ENCODE measurements at regions not wholly inside any gene's neighbourhood (a gene's known extent, or its start where the extent isn't known, plus 50 kb on each side); places are given as distances from the start of the nearest gene placed in this dataset.

DNA sequence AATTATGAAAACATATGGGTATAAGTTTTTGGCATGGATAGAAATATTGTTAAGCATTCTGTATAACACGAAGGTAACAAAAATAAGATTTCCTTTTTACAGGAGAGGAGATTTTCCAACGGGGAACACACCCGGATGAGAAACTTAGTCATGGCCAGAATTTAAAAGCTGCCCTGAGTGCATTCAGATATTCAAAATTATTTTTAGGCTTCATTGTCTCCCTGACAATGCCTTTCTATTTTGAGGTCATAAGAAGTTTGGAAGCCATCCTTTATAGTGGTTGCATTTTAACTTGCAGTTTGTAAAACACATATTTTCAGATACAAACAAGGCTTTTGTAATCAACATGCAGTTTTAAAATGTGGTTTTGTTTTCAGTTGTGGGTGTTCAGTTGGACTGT is 357.5 kb upstream of the FAM47C start:
- Histone ChIP-seq H3K36me3 (ENCODE audit: control insufficient read depth, insufficient read depth, low read length) (no peaks in the 10 kb centered on the region), H3K27me3 (replicated peaks; ENCODE audit: control insufficient read depth, insufficient read depth, low read length) (no peaks in the 10 kb centered on the region), H3K4me3 (replicated peaks; ENCODE audit: low read depth, low read length) (no peak overlapping the region)
- no peak for DNase-seq (ENCODE audit: extremely low read depth, insufficient read length)
- TF ChIP-seq, protein P1, sequence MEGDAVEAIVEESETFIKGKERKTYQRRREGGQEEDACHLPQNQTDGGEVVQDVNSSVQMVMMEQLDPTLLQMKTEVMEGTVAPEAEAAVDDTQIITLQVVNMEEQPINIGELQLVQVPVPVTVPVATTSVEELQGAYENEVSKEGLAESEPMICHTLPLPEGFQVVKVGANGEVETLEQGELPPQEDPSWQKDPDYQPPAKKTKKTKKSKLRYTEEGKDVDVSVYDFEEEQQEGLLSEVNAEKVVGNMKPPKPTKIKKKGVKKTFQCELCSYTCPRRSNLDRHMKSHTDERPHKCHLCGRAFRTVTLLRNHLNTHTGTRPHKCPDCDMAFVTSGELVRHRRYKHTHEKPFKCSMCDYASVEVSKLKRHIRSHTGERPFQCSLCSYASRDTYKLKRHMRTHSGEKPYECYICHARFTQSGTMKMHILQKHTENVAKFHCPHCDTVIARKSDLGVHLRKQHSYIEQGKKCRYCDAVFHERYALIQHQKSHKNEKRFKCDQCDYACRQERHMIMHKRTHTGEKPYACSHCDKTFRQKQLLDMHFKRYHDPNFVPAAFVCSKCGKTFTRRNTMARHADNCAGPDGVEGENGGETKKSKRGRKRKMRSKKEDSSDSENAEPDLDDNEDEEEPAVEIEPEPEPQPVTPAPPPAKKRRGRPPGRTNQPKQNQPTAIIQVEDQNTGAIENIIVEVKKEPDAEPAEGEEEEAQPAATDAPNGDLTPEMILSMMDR (IDR thresholded peaks at IDR 0.05; ENCODE audit: insufficient read depth, low read length, poor library complexity, severe bottlenecking) = no peak

DNA sequence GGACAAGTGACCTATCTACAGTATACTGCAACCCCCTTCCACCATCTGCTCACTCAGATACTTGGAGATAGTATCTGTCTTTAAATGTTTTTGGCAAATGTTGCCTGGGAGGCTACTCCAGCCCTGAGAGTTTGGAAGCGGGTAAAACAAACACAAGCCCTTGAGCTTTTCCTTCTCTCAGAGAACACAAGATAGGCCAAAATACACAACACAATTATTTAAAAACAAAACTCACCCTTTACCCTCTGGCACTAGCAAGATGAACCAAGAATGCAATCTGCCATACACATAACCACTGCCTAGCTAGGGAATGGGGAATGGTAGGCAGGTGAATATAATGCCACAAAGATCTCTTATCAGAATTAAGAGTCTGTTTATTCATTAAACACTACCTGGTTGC is 324.7 kb upstream of the FAM47C start:
- Histone ChIP-seq H3K36me3 (ENCODE audit: control insufficient read depth, insufficient read depth, low read length) (no peaks in the 10 kb centered on the region), H3K4me3 (replicated peaks; ENCODE audit: low read depth, low read length) (no peak overlapping the region), H3K27me3 (replicated peaks; ENCODE audit: control insufficient read depth, insufficient read depth, low read length) (no peaks in the 10 kb centered on the region)
- no peak for DNase-seq (ENCODE audit: extremely low read depth, insufficient read length)
- TF ChIP-seq, protein P1 (IDR thresholded peaks at IDR 0.05; ENCODE audit: insufficient read depth, low read length, poor library complexity, severe bottlenecking) = no peak

DNA sequence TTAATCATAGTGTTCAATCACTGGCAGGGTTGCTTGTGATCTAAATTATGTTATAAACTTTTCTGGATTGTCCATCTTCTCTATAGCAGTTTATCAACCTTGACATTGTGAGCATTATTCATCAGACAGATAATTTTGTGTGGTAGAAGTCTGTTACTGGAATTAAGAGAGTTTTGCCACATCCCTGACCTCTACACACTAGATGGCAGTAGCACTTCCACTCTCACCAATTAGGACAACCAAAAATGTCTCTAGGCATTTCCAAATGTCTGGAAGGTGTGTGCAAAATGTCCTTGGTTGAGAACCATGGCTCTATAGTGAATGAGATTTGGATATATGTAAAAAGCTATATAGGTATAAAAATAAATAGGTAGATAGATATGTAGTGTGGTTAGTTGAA is 324.1 kb upstream of the FAM47C start:
- DNase-seq (ENCODE audit: extremely low read depth, insufficient read length) = no peak
- TF ChIP-seq, protein P1 (IDR thresholded peaks at IDR 0.05; ENCODE audit: insufficient read depth, low read length, poor library complexity, severe bottlenecking) = peak; percentile 8
- Histone ChIP-seq H3K4me3 (replicated peaks; ENCODE audit: low read depth, low read length) (no peak overlapping the region), H3K36me3 (ENCODE audit: control insufficient read depth, insufficient read depth, low read length) (no peaks in the 10 kb centered on the region), H3K27me3 (replicated peaks; ENCODE audit: control insufficient read depth, insufficient read depth, low read length) (no peaks in the 10 kb centered on the region)

DNA sequence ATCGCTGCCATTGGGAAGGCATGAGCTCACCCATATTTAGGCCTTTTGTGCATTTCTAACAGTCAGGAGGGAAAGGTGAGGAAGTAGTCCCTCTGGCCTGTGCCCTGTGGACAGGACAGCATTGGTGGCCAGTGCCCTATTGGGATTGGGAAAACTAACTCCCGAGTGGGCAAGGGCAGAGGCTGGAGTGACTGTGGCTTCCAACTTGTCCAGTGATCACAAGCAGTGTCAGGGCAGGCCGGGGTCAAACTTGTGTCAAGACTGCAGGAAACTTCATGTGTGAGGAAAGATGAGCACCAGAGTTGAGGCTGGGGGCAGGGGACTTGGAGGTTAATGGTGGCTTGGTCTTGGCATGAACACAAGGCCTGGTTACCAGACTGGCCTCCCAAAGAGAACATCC is 286.2 kb upstream of the FAM47C start:
- no peak for DNase-seq (ENCODE audit: extremely low read depth, insufficient read length)
- TF ChIP-seq, protein P1 (IDR thresholded peaks at IDR 0.05; ENCODE audit: insufficient read depth, low read length, poor library complexity, severe bottlenecking) = no peak
- Histone ChIP-seq H3K36me3 (ENCODE audit: control insufficient read depth, insufficient read depth, low read length) (no peaks in the 10 kb centered on the region), H3K27me3 (replicated peaks; ENCODE audit: control insufficient read depth, insufficient read depth, low read length) (no peaks in the 10 kb centered on the region), H3K4me3 (replicated peaks; ENCODE audit: low read depth, low read length) (no peak overlapping the region)

DNA sequence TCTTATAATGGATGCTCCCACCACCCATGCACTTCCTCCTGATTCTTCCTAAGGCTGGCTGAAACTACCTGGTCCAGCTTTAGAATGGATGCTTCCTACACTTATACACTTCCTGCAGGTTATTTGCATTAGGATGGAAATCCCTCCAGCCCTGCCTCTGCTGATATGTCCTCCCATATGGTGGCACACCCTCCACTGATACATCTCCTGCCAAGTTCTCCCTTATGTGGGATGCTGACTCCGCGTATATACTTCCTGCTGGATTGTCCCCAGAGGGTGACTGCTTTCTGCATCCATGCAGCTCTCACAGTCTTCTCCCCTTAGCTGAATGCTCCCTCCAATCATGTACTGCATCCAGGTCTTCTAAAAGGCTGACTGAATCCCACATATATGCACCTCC is 254.6 kb upstream of the FAM47C start:
- TF ChIP-seq, protein P1 (IDR thresholded peaks at IDR 0.05; ENCODE audit: insufficient read depth, low read length, poor library complexity, severe bottlenecking) = no peak
- H3K4me3 ChIP-seq (replicated peaks; ENCODE audit: low read depth, low read length) = no peak overlapping the region
- H3K27me3 ChIP-seq (replicated peaks; ENCODE audit: control insufficient read depth, insufficient read depth, low read length) = no peaks in the 10 kb centered on the region
- no peak for DNase-seq (ENCODE audit: extremely low read depth, insufficient read length)
- no peaks in the 10 kb centered on the region for H3K36me3 ChIP-seq (ENCODE audit: control insufficient read depth, insufficient read depth, low read length)

DNA sequence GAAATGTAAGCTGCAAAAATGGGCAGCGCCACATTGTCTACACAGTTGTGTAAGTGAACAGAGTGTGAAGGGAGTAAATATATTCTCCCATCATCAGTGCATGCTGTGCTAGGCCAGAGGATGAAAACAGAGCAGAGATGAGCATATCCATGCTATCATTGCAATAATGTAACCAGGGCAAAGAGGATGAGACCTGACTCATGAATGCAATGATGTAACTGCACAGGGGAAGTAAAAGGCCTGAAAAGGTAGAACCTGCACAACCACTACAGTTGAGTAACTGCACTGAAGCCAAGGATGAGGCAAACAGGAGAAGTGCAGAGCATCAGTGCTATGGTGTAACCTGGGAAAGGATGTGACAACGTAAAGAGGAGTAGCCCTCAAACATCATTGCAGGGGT is 220.4 kb upstream of the FAM47C start:
- no peak overlapping the region for H3K4me3 ChIP-seq (replicated peaks; ENCODE audit: low read depth, low read length)
- TF ChIP-seq, protein P1 (IDR thresholded peaks at IDR 0.05; ENCODE audit: insufficient read depth, low read length, poor library complexity, severe bottlenecking) = no peak
- DNase-seq (ENCODE audit: extremely low read depth, insufficient read length) = no peak
- no peaks in the 10 kb centered on the region for H3K27me3 ChIP-seq (replicated peaks; ENCODE audit: control insufficient read depth, insufficient read depth, low read length)
- no peaks in the 10 kb centered on the region for H3K36me3 ChIP-seq (ENCODE audit: control insufficient read depth, insufficient read depth, low read length)

Measured in GM06990 (cell line).